PC-9 (cell line): ENCODE measurements at regions not wholly inside any gene's neighbourhood (a gene's known extent, or its start where the extent isn't known, plus 50 kb on each side); places are given as distances from the start of the nearest gene placed in this dataset.

Source experiments
- EZH2 ChIP-seq: fragments of 200-600 bp; sonication (generic); IDR thresholded peaks from 2 replicates; pipeline ENCODE4 v1.8.0; 2017; ENCODE audit warnings: antibody characterized with exemption, low read depth
- TF ChIP-seq, protein P1 (sequence below): fragments of 200-600 bp; sonication (generic); conservative IDR thresholded peaks from 2 replicates; pipeline ENCODE4 v1.6.1; 2017; ENCODE audit warnings: mixed run types, antibody characterized with exemption, mild to moderate bottlenecking, moderate library complexity

DNA sequence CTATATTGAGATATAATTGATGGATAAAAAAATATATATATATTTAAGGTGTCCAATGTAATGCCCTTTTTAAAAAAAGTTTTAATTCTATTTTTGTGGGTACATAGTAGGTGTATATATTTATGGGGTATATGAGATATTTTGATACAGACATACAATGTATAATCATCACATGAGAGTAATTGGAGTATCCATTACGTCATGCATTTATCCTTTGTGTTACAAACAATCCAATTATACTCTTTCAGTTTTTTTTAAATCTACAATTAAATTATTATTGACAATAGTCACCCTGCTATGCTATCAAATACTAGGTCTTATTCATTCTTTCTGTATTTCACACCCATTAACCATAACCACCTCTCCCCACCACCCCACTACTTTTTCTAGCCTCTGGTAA, 66.3 kb upstream of the DIPK2B start:
- TF ChIP-seq, protein P1, sequence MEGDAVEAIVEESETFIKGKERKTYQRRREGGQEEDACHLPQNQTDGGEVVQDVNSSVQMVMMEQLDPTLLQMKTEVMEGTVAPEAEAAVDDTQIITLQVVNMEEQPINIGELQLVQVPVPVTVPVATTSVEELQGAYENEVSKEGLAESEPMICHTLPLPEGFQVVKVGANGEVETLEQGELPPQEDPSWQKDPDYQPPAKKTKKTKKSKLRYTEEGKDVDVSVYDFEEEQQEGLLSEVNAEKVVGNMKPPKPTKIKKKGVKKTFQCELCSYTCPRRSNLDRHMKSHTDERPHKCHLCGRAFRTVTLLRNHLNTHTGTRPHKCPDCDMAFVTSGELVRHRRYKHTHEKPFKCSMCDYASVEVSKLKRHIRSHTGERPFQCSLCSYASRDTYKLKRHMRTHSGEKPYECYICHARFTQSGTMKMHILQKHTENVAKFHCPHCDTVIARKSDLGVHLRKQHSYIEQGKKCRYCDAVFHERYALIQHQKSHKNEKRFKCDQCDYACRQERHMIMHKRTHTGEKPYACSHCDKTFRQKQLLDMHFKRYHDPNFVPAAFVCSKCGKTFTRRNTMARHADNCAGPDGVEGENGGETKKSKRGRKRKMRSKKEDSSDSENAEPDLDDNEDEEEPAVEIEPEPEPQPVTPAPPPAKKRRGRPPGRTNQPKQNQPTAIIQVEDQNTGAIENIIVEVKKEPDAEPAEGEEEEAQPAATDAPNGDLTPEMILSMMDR: no peak
- no peak for TF ChIP-seq EZH2
